H1 (cell line): ENCODE measurements at regions not wholly inside any gene's neighbourhood (a gene's known extent, or its start where the extent isn't known, plus 50 kb on each side); places are given as distances from the start of the nearest gene placed in this dataset.

Source experiments
- CTCF ChIA-PET: fragments of 300-600 bp; sonication (Branson Sonifier 250); formaldehyde crosslinking; loops from one replicate; lab custom pipeline; 2021; ENCODE audit not compliant: partially characterized antibody; lab: Charles Lee
- POLR2A ChIA-PET: fragments of 300-600 bp; sonication (Branson Sonifier 250); formaldehyde crosslinking; loops from one replicate; lab custom pipeline; 2021; ENCODE audit warnings: inconsistent platforms; ENCODE audit not compliant: partially characterized antibody; lab: Charles Lee
- DNase-seq, 2 experiments: peaks; one replicate each; pipeline versions ENCODE4 v3.0.0 to v3.0.0-alpha.2; 2010 to 2022; ENCODE audit warnings: low spot score in 2 of 2, low read depth in 1 of 2, mixed read lengths in 1 of 2
- FAIRE-seq: peaks from 2 replicates; lab custom pipeline; 2011; peaks lifted over from hg19 to GRCh38; lab: Jason Lieb, UNC
- H2AFZ ChIP-seq: 2 replicates; pipeline ENCODE4 v1.8.1; 2012; ENCODE audit warnings: low read length, inconsistent platforms
- H2AK5ac ChIP-seq: 2 replicates; pipeline ENCODE4 v1.6.1; 2013; ENCODE audit warnings: low read depth, low read length
- H2BK120ac ChIP-seq: replicated peaks from 2 replicates; pipeline ENCODE3; 2013; ENCODE audit warnings: low read depth, low read length, inconsistent platforms
- H2BK12ac ChIP-seq: 2 replicates; pipeline ENCODE4 v1.6.1; 2013; ENCODE audit warnings: low read depth, low read length
- H2BK15ac ChIP-seq: 2 replicates; pipeline ENCODE4 v1.6.1; 2013; ENCODE audit warnings: low read length
- H2BK20ac ChIP-seq: 2 replicates; pipeline ENCODE4 v1.6.1; 2013; ENCODE audit warnings: low read length
- H2BK5ac ChIP-seq: 2 replicates; pipeline ENCODE4 v1.6.1; 2013; ENCODE audit warnings: low read depth, low read length
- H3K14ac ChIP-seq: 2 replicates; pipeline ENCODE4 v1.6.1; 2013; ENCODE audit warnings: inconsistent platforms; ENCODE audit not compliant: insufficient read length
- H3K18ac ChIP-seq: 2 replicates; pipeline ENCODE4 v1.6.1; 2013; ENCODE audit warnings: low read length; ENCODE audit errors: extremely low read depth
- H3K23ac ChIP-seq: 2 replicates; pipeline ENCODE4 v1.6.1; 2013; ENCODE audit warnings: inconsistent platforms; ENCODE audit not compliant: insufficient read length
- H3K23me2 ChIP-seq: 2 replicates; pipeline ENCODE4 v1.6.1; 2013; ENCODE audit warnings: low read depth, low read length
- H3K27ac ChIP-seq: 2 replicates; pipeline ENCODE4 v1.6.1; 2011; ENCODE audit warnings: low read depth, low read length, inconsistent platforms
- H3K27me3 ChIP-seq, 4 experiments: replicated peaks in 1 of 4; 1 replicate in 1 of 4; 2 replicates in 3 of 4; pipeline versions ENCODE4 v1.6.1 to v1.8.1; 2011 to 2013; ENCODE audit warnings: low read length in 3 of 4, mild to moderate bottlenecking in 3 of 4, inconsistent platforms in 2 of 4, mixed read lengths in 2 of 4, moderate library complexity in 1 of 4; ENCODE audit not compliant: control insufficient read depth in 3 of 4, insufficient read depth in 3 of 4; ENCODE audit errors: extremely low read depth in 1 of 4
- H3K36me3 ChIP-seq, 4 experiments: 2 replicates each; pipeline versions ENCODE4 v1.6.1 to v1.8.1; 2011 to 2013; ENCODE audit warnings: mild to moderate bottlenecking in 4 of 4, low read length in 3 of 4, moderate library complexity in 2 of 4, control low read depth in 1 of 4, inconsistent platforms in 1 of 4; ENCODE audit not compliant: insufficient read depth in 4 of 4, control insufficient read depth in 2 of 4
- H3K4ac ChIP-seq: replicated peaks from 2 replicates; pipeline ENCODE3; 2013; ENCODE audit warnings: low read length, low read depth, mixed read lengths, inconsistent platforms; ENCODE audit not compliant: insufficient read length
- H3K4me1 ChIP-seq, 4 experiments: replicated peaks in 1 of 4; 1 replicate in 1 of 4; 2 replicates in 3 of 4; pipeline versions ENCODE4 v1.6.1 to v1.8.1; 2011 to 2013; ENCODE audit warnings: low read length in 3 of 4, inconsistent platforms in 2 of 4, mixed read lengths in 1 of 4; ENCODE audit not compliant: insufficient read depth in 4 of 4, control insufficient read depth in 3 of 4
- H3K4me2 ChIP-seq, 2 experiments: 2 replicates each; pipeline versions ENCODE4 v1.6.1 to v1.8.1; 2011 to 2013; ENCODE audit warnings: low read depth in 2 of 2, low read length in 2 of 2, control low read depth in 1 of 2, inconsistent platforms in 1 of 2, mild to moderate bottlenecking in 1 of 2; ENCODE audit not compliant: insufficient read depth in 1 of 2
- H3K4me3 ChIP-seq, 4 experiments: fragments of 200-600, 300-600 bp in 1 of 4; sonication (generic), shearing (Covaris generic), sonication (Bioruptor Twin) in 1 of 4; 2 replicates each; pipeline versions ENCODE4 v1.5.1 to v1.8.1; 2011 to 2016; ENCODE audit warnings: low read length in 4 of 4, low read depth in 3 of 4, control low read depth in 2 of 4, inconsistent platforms in 2 of 4, mild to moderate bottlenecking in 2 of 4, mixed read lengths in 1 of 4, moderate library complexity in 1 of 4; ENCODE audit not compliant: insufficient read depth in 2 of 4; ENCODE audit errors: extremely low read depth in 1 of 4
- H3K56ac ChIP-seq: replicated peaks from 2 replicates; pipeline ENCODE3; 2013; ENCODE audit warnings: low read depth, mild to moderate bottlenecking, mixed read lengths, low read length, inconsistent platforms; ENCODE audit not compliant: insufficient read length
- H3K79me1 ChIP-seq: 2 replicates; pipeline ENCODE4 v1.6.1; 2013; ENCODE audit warnings: low read depth, low read length, control low read depth
- H3K79me2 ChIP-seq, 2 experiments: 2 replicates each; pipeline versions ENCODE4 v1.6.1 to v1.8.1; 2012 to 2013; ENCODE audit warnings: low read length in 2 of 2, mild to moderate bottlenecking in 2 of 2, inconsistent platforms in 1 of 2; ENCODE audit not compliant: insufficient read depth in 2 of 2, control insufficient read depth in 1 of 2
- H3K9ac ChIP-seq, 4 experiments: replicated peaks in 1 of 4; 1 replicate in 1 of 4; 2 replicates in 3 of 4; pipeline versions ENCODE4 v1.6.1 to v1.8.1; 2011 to 2013; ENCODE audit warnings: low read depth in 3 of 4, low read length in 3 of 4, control low read depth in 2 of 4, mild to moderate bottlenecking in 2 of 4, moderate library complexity in 2 of 4, inconsistent platforms in 1 of 4; ENCODE audit errors: extremely low read depth in 1 of 4
- H3K9me3 ChIP-seq, 2 experiments: 2 replicates each; pipeline versions ENCODE4 v1.6.1 to v1.8.1; 2012 to 2013; ENCODE audit warnings: mild to moderate bottlenecking in 2 of 2, moderate library complexity in 2 of 2, control low read depth in 1 of 2, inconsistent platforms in 1 of 2, low read depth in 1 of 2, low read length in 1 of 2, mixed read lengths in 1 of 2; ENCODE audit not compliant: insufficient read depth in 2 of 2
- H4K20me1 ChIP-seq, 2 experiments: replicated peaks in 1 of 2; 2 replicates each; pipeline versions ENCODE3 to v1.8.1; 2011 to 2013; ENCODE audit warnings: inconsistent platforms in 2 of 2, low read length in 2 of 2, mild to moderate bottlenecking in 1 of 2; ENCODE audit not compliant: insufficient read depth in 2 of 2, control insufficient read depth in 1 of 2
- H4K5ac ChIP-seq: 2 replicates; pipeline ENCODE4 v1.6.1; 2013; ENCODE audit warnings: low read length, low read depth, mixed read lengths, inconsistent platforms; ENCODE audit not compliant: insufficient read length
- H4K8ac ChIP-seq: 2 replicates; pipeline ENCODE4 v1.8.0; 2013; ENCODE audit warnings: mild to moderate bottlenecking, moderate library complexity, low read length, inconsistent platforms; ENCODE audit not compliant: insufficient read depth; ENCODE audit errors: extremely low read depth
- H4K91ac ChIP-seq: replicated peaks from 2 replicates; pipeline ENCODE3; 2013; ENCODE audit warnings: low read length, mixed read lengths, inconsistent platforms; ENCODE audit not compliant: insufficient read length
- ASH2L ChIP-seq: fragments of 200-600, 300-600 bp; sonication (generic); IDR thresholded peaks from one replicate; pipeline ENCODE4 v1.7.1; 2017; ENCODE audit warnings: low read length
- BACH1 ChIP-seq: IDR thresholded peaks from 2 replicates; pipeline ENCODE4 v1.6.1; 2012; ENCODE audit warnings: low read length, improper control_type of control experiment
- CTCF ChIP-seq, 3 experiments: IDR thresholded peaks; 1 replicate in 2 of 3; 2 replicates in 1 of 3; pipeline versions ENCODE4 v1.5.1 to v1.6.1; 2011; ENCODE audit warnings: low read length in 3 of 3, mild to moderate bottlenecking in 3 of 3, inconsistent platforms in 2 of 3, low read depth in 1 of 3, moderate library complexity in 1 of 3; ENCODE audit not compliant: insufficient read depth in 1 of 3; ENCODE audit errors: control extremely low read depth in 1 of 3
- HDAC6 ChIP-seq: IDR thresholded peaks from one replicate; pipeline ENCODE4 v1.7.1; 2012; ENCODE audit warnings: low read depth, mild to moderate bottlenecking, inconsistent platforms, low read length, moderate library complexity
- MAFK ChIP-seq: IDR thresholded peaks from 2 replicates; pipeline ENCODE4 v1.6.1; 2012; ENCODE audit warnings: low read depth, mild to moderate bottlenecking, improper control_type of control experiment, low read length
- NANOG ChIP-seq: IDR thresholded peaks from 2 replicates; pipeline ENCODE4 v1.6.1; 2011; ENCODE audit warnings: low read length, low read depth, mild to moderate bottlenecking, inconsistent platforms; ENCODE audit not compliant: insufficient read depth, poor library complexity, severe bottlenecking
- POLR2AphosphoS5 ChIP-seq: IDR thresholded peaks from 2 replicates; pipeline ENCODE4 v1.6.1; 2011; ENCODE audit warnings: low read depth, low read length
- RFX5 ChIP-seq: IDR thresholded peaks from 2 replicates; pipeline ENCODE4 v1.6.1; 2011; ENCODE audit warnings: low read depth, low read length, improper control_type of control experiment, borderline replicate concordance
- SAP30 ChIP-seq: fragments of 300-600 bp; sonication (generic); IDR thresholded peaks from 2 replicates; pipeline ENCODE4 v1.7.1; 2012; ENCODE audit warnings: low read length, moderate library complexity, mild to moderate bottlenecking, inconsistent platforms; ENCODE audit not compliant: insufficient read depth, insufficient replicate concordance
- TEAD4 ChIP-seq: IDR thresholded peaks from 2 replicates; pipeline ENCODE4 v1.6.1; 2012; ENCODE audit warnings: low read depth, low read length, inconsistent platforms, mixed read lengths
- WGBS, 2 experiments: shearing (Covaris generic) in 1 of 2; methylation state at CpG; one replicate each; pipeline versions ENCODE4 v1.1.6 to v1.1.7; 2013 to 2015; ENCODE audit warnings: low lambda C conversion rate in 2 of 2, mixed read lengths in 2 of 2, inconsistent platforms in 1 of 2, low coverage in 1 of 2, missing lambda C conversion rate in 1 of 2; ENCODE audit not compliant: insufficient replicate concordance in 2 of 2, insufficient coverage in 1 of 2, insufficient read length in 1 of 2; ENCODE audit errors: extremely low coverage in 1 of 2, missing lambda C conversion rate in 1 of 2; 5-methylcytosine and 5-hydroxymethylcytosine counted together
- TF ChIP-seq, protein P1 (sequence below): IDR thresholded peaks from 2 replicates; pipeline ENCODE4 v1.6.1; 2011; ENCODE audit warnings: low read depth, mild to moderate bottlenecking, low read length; ENCODE audit not compliant: insufficient read depth

GRCh38 chr11:15913261-15913660 is 443.1 kb downstream of the SOX6 start:
- H3K79me2 ChIP-seq: no peaks in the 10 kb centered on the region
- no peak overlapping the region for H2BK120ac ChIP-seq
- FAIRE-seq: no peak
- 86% methylated on average over 1 of the region's 2 CpGs; no CpG with 5 or more reads in 1 of the 2 experiments for WGBS, 2 experiments
- H3K27me3 ChIP-seq: no peaks in the 10 kb centered on the region; a peak in 1 of 7 replicates
- H3K23ac ChIP-seq: no peak overlapping the region
- H3K4me3 ChIP-seq: no peak overlapping the region
- no peak overlapping the region for H4K5ac ChIP-seq
- ChIA-PET POLR2A (interaction anchor here (1.1 kb wide), 1 partner anchor 10 kb away, joined by 3 read pairs; no protein-coding TSS in a partner anchor), CTCF (interaction anchor here (0.6 to 3.8 kb wide), 15 partner anchors 8 to 798 kb away, joined by 3 to 16 read pairs (median 3); no protein-coding TSS in a partner anchor)
- H3K14ac ChIP-seq: no peak overlapping the region
- H3K4ac ChIP-seq: no peak overlapping the region
- no peaks in the 10 kb centered on the region for H3K79me1 ChIP-seq
- no peak overlapping the region for H2AK5ac ChIP-seq
- no peak overlapping the region for H3K9ac ChIP-seq
- no peak overlapping the region for H4K8ac ChIP-seq
- TF ChIP-seq, protein P1, sequence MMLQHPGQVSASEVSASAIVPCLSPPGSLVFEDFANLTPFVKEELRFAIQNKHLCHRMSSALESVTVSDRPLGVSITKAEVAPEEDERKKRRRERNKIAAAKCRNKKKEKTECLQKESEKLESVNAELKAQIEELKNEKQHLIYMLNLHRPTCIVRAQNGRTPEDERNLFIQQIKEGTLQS: no peak
- TF ChIP-seq HDAC6: no peak
- TF ChIP-seq CTCF (IDR thresholded peaks at IDR 0.05; ENCODE audit: control extremely low read depth in 1 of 3, insufficient read depth in 1 of 3, low read depth in 1 of 3, low read length in 3 of 3): no peak
- no peak for TF ChIP-seq NANOG
- no peak for TF ChIP-seq POLR2AphosphoS5
- TF ChIP-seq SAP30: no peak
- TF ChIP-seq ASH2L: no peak
- TF ChIP-seq TEAD4: no peak
- no peak for TF ChIP-seq RFX5
- TF ChIP-seq MAFK: no peak
- no peak for TF ChIP-seq BACH1
- no peak overlapping the region for H3K4me2 ChIP-seq
- H2BK5ac ChIP-seq: no peak overlapping the region
- no peak overlapping the region for H3K18ac ChIP-seq
- DNase-seq: no peak
- no peaks in the 10 kb centered on the region for H3K9me3 ChIP-seq
- no peak overlapping the region for H2BK20ac ChIP-seq
- H3K23me2 ChIP-seq: no peaks in the 10 kb centered on the region
- H3K27ac ChIP-seq: no peak overlapping the region
- H2AFZ ChIP-seq: no peak overlapping the region
- H2BK12ac ChIP-seq: no peak overlapping the region
- no peak overlapping the region for H4K91ac ChIP-seq
- H3K36me3 ChIP-seq: no peaks in the 10 kb centered on the region
- H3K56ac ChIP-seq: no peak overlapping the region
- H2BK15ac ChIP-seq: no peak overlapping the region
- H4K20me1 ChIP-seq: no peaks in the 10 kb centered on the region
- H3K4me1 ChIP-seq: no peaks in the 10 kb centered on the region
